ENCODE measurements at regions not wholly inside any gene's neighbourhood (a gene's known extent, or its start where the extent isn't known, plus 50 kb on each side); places are given as distances from the start of the nearest gene placed in this dataset.

- no peak for DNase-seq (ENCODE audit: low spot score)
Measured at GRCh38 chr3:190722181-190722905, 140.2 kb downstream of the GMNC start.

- no peak for DNase-seq (ENCODE audit: low spot score)
Measured at GRCh38 chr3:190721330-190721729, 141.2 kb downstream of the GMNC start.

GRCh38 chr3:190718671-190719070 is 143.8 kb downstream of the GMNC start:
- DNase-seq (ENCODE audit: low spot score) = peak; percentile 71

GRCh38 chr3:190718097-190718496 is 144.4 kb downstream of the GMNC start:
- DNase-seq (ENCODE audit: low spot score) = no peak

GRCh38 chr3:190716961-190717360 is 145.5 kb downstream of the GMNC start:
- DNase-seq (ENCODE audit: low spot score) = no peak

GRCh38 chr3:190716211-190716610 is 146.3 kb downstream of the GMNC start:
- no peak for DNase-seq (ENCODE audit: low spot score)

GRCh38 chr3:190710723-190711122 is 151.8 kb downstream of the GMNC start:
- no peak for DNase-seq (ENCODE audit: low spot score)

- peak; percentile 19 for DNase-seq (ENCODE audit: low spot score)
Measured at GRCh38 chr3:190709351-190709773, 153.1 kb downstream of the GMNC start.
